Thymus (tissue), 11 donors: ENCODE measurements at regions not wholly inside any gene's neighbourhood (a gene's known extent, or its start where the extent isn't known, plus 50 kb on each side); places are given as distances from the start of the nearest gene placed in this dataset.
A peak's percentile ranks its signal among the peaks of the same experiment; 100 is the strongest.

Experiments used
- DNase-seq, 9 donors: peaks; one replicate each; pipeline ENCODE4 v3.0.0-alpha.2; 2013; ENCODE audit warnings: low spot score in 9 of 9, low read depth in 6 of 9, missing footprints in 1 of 9
- H3K27ac ChIP-seq, 2 donors: one replicate each; pipeline ENCODE4 v1.5.1; 2013; ENCODE audit warnings: control low read depth in 1 of 2, low read depth in 1 of 2, low read length in 1 of 2, mild to moderate bottlenecking in 1 of 2, moderate library complexity in 1 of 2
- H3K27me3 ChIP-seq, 2 donors: one replicate each; pipeline ENCODE4 v1.5.1; 2013; ENCODE audit warnings: low read length in 1 of 2; ENCODE audit not compliant: control insufficient read depth in 2 of 2, insufficient read depth in 1 of 2
- H3K36me3 ChIP-seq, 2 donors: one replicate each; pipeline ENCODE4 v1.5.1; 2013; ENCODE audit warnings: low read length in 1 of 2, mild to moderate bottlenecking in 1 of 2, moderate library complexity in 1 of 2; ENCODE audit not compliant: control insufficient read depth in 2 of 2, insufficient read depth in 2 of 2
- H3K4me1 ChIP-seq, 2 donors: one replicate each; pipeline ENCODE4 v1.5.1; 2013; ENCODE audit warnings: low read length in 2 of 2; ENCODE audit not compliant: control insufficient read depth in 2 of 2, insufficient read depth in 2 of 2
- H3K4me3 ChIP-seq, 2 donors: one replicate each; pipeline ENCODE4 v1.5.1; 2013; ENCODE audit warnings: low read length in 2 of 2, control low read depth in 1 of 2, mild to moderate bottlenecking in 1 of 2
- H3K9me3 ChIP-seq, 2 donors: one replicate each; pipeline ENCODE4 v1.5.1; 2013; ENCODE audit warnings: low read length in 1 of 2, mild to moderate bottlenecking in 1 of 2; ENCODE audit not compliant: control insufficient read depth in 2 of 2, insufficient read depth in 1 of 2
- WGBS: extraction: QIAGEN DNeasy Blood & Tissue Kit; methylation state at CpG from one replicate; pipeline ENCODE4 v1.1.7; 2013; 5-methylcytosine and 5-hydroxymethylcytosine counted together
- donor health status: healthy.

DNA sequence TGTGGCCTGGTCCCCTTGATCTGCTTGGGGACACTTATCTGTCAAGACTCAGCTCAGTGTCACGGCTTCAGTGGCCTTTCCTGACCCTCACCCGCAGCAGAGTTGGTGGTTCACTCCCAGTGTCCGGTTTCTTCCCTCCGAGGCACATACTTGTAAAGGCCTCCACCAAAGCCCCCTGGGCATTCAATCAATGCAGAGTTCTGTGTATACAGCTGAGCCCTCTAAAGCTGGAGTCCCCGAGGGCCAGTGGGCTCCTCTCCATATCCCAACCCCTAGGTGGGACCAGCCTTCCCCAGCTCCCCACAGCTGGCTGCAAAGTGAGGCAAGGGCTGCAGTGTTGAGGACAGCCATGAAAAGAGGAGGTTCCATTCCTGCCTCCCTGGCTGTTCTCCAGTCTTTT lies 70.9 kb upstream of the RGMA start:
- DNase-seq: no peak
- H3K4me3 ChIP-seq: no peak overlapping the region
- H3K27me3 ChIP-seq: no peaks in the 10 kb centered on the region
- H3K9me3 ChIP-seq: peaks cover 0 to 10% of the 10 kb centered on the region in 2 donors
- no peak overlapping the region for H3K27ac ChIP-seq
- no peaks in the 10 kb centered on the region for H3K36me3 ChIP-seq
- WGBS: 92% methylated on average over 5 of the region's 5 CpGs
- no peaks in the 10 kb centered on the region for H3K4me1 ChIP-seq

- Histone ChIP-seq H3K27ac (no peak overlapping the region), H3K27me3 (no peaks in the 10 kb centered on the region), H3K4me1 (no peaks in the 10 kb centered on the region), H3K9me3 (peaks cover 0 to 11% of the 10 kb centered on the region in 2 donors), H3K36me3 (no peaks in the 10 kb centered on the region), H3K4me3 (no peak overlapping the region)
- no peak for DNase-seq
- 97% methylated on average over 13 of the region's 13 CpGs for WGBS
Observed at GRCh38 chr15:93158097-93158900, 69.3 kb upstream of the RGMA start.

GRCh38 chr15:93154666-93155065 lies 65.7 kb upstream of the RGMA start:
- H3K9me3 ChIP-seq: peaks cover 0 to 13% of the 10 kb centered on the region in 2 donors
- peaks cover 2 to 17% of the 10 kb centered on the region in 2 donors for H3K4me1 ChIP-seq
- no peak overlapping the region for H3K27ac ChIP-seq
- 95% methylated on average over 5 of the region's 5 CpGs for WGBS
- H3K27me3 ChIP-seq: no peaks in the 10 kb centered on the region
- no peak overlapping the region for H3K4me3 ChIP-seq
- H3K36me3 ChIP-seq: no peaks in the 10 kb centered on the region
- no peak for DNase-seq

GRCh38 chr15:93152951-93153350 lies 63.9 kb upstream of the RGMA start:
- Histone ChIP-seq H3K9me3 (peaks cover 0 to 13% of the 10 kb centered on the region in 2 donors), H3K27ac (no peak overlapping the region), H3K36me3 (no peaks in the 10 kb centered on the region), H3K4me1 (peaks cover 2 to 17% of the 10 kb centered on the region in 2 donors), H3K27me3 (no peaks in the 10 kb centered on the region), H3K4me3 (no peak overlapping the region)
- DNase-seq: no peak
- WGBS: 75% methylated on average over 6 of the region's 6 CpGs

DNA sequence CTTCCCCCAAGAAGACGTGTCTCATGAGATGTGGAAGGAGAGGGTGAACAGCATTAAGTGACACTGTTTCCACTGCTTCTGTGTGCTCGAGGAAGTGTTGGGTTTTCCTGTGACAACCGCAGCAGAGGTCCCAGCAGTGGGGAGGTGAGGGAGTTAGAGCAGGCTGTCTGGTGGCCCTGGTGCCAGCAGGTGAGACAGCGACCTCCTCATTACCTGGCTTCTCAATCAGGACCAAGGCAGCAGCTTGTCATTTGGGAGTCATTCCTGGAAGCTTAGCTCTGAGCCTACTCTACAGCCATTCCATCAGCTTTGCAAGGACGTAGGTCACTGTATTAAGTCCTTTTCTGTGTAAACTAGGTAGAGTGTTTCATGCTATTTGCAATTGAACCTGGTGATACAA lies 63.3 kb upstream of the RGMA start:
- Histone ChIP-seq H3K36me3 (no peaks in the 10 kb centered on the region), H3K27ac (peak overlapping the region in 1 of 2 donors; percentile 35), H3K27me3 (no peaks in the 10 kb centered on the region), H3K9me3 (peaks cover 0 to 18% of the 10 kb centered on the region in 2 donors), H3K4me3 (no peak overlapping the region), H3K4me1 (peaks cover 2 to 17% of the 10 kb centered on the region in 2 donors)
- DNase-seq: peak in 6 of 9 donors; percentile 35 to 80 (median 50)
- 11% methylated on average over 5 of the region's 5 CpGs for WGBS

DNA sequence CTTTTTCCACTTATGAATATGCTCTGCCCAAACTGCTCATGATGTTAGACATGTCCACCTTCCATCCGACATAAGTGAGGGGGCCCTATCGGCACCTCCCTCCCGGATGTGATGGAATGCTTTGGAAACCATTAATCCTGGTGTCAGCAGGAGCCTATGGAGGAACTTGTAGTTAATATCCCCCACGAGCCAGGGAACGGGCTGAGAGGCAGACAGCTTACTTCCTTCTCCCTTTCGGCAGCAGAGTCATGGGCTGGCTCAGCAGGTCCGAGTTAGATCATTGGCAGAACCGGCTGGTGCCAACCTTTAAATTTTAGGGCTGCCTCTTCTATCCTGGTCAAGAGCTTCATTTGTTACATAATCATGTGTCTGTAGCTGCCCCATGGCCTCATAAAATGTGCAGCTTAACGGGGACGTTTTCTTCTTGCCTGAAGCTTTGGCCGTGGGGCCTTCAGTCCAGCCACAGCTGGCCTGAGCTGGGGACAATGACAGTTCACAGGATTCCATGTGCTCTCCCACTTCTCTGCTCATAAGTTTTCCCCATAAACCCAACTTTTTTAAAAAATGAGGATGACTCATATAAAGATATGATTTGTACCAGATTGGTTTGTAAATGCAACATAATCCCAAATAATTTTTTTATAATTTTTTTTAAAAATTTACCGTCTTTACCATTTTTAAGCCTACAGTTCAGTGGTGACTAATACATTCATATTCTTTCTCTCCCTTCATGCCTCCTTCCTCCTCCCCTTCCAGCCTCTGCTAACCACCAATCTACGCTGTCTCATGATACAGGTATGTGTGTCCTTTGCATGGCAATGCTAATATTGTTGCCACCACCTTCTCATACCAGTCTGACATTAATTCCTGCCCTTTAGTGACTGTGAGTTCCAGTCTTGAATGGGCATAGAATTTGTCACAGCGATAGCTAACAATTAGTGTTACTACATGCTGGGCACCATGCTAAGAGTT lies 62.2 kb upstream of the RGMA start:
- WGBS: 58% methylated on average over 14 of the region's 14 CpGs

GRCh38 chr15:93146601-93147000 lies 57.6 kb upstream of the RGMA start:
- WGBS: 98% methylated on average over 5 of the region's 5 CpGs

More for the DNA sequence above, 62.2 kb upstream of the RGMA start:
- no peak overlapping the region for H3K27ac ChIP-seq
- peaks cover 2 to 18% of the 10 kb centered on the region in 2 donors for H3K4me1 ChIP-seq
- no peak for DNase-seq
- H3K36me3 ChIP-seq: no peaks in the 10 kb centered on the region
- H3K27me3 ChIP-seq: no peaks in the 10 kb centered on the region
- H3K9me3 ChIP-seq: peaks cover 0 to 18% of the 10 kb centered on the region in 2 donors
- no peak overlapping the region for H3K4me3 ChIP-seq

DNA sequence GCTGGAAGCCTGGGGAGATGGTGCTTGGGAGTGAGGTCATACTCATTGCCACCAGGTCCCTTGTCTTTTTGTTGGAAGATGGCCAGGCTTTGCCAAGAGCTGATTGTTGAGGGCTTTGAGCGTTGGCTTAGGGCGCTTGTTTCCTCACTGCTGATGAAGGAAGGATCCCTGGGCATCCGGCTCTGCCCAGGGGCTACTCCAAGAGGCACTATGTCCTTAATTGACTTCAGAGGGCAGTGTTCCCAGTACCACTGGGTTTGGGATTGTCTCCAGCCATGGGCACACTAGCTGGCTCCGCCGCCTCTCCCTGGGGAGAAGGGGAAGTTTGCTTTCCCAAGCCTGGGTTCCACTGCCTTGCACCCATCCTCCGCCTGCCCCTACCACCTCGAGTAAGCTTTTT lies 57.2 kb upstream of the RGMA start:
- 92% methylated on average over 7 of the region's 7 CpGs for WGBS
- Histone ChIP-seq H3K4me3 (no peak overlapping the region), H3K9me3 (peaks cover 0 to 5% of the 10 kb centered on the region in 2 donors), H3K27ac (no peak overlapping the region), H3K27me3 (no peaks in the 10 kb centered on the region), H3K4me1 (peaks cover 3 to 20% of the 10 kb centered on the region in 2 donors), H3K36me3 (no peaks in the 10 kb centered on the region)
- DNase-seq: no peak

More at GRCh38 chr15:93146601-93147000, 57.6 kb upstream of the RGMA start:
- Histone ChIP-seq H3K36me3 (no peaks in the 10 kb centered on the region), H3K27ac (no peak overlapping the region), H3K4me1 (peaks cover 3 to 17% of the 10 kb centered on the region in 2 donors), H3K27me3 (no peaks in the 10 kb centered on the region), H3K9me3 (peaks cover 0 to 5% of the 10 kb centered on the region in 2 donors), H3K4me3 (no peak overlapping the region)
- no peak for DNase-seq
